Right renal cortex interstitium (tissue), 3 donors: ENCODE measurements at regions not wholly inside any gene's neighbourhood (a gene's known extent, or its start where the extent isn't known, plus 50 kb on each side); places are given as distances from the start of the nearest gene placed in this dataset.

Source experiments
- DNase-seq, 3 donors: peaks; one replicate each; pipeline ENCODE4 v3.0.0-alpha.2; 2013; ENCODE audit warnings: low read depth in 3 of 3, low spot score in 2 of 3

GRCh38 chr10:4733150-4733842 is 92.7 kb upstream of the AKR1E2 start:
- no peak for DNase-seq

GRCh38 chr10:4730998-4731397 is 95.0 kb upstream of the AKR1E2 start:
- no peak for DNase-seq

DNA sequence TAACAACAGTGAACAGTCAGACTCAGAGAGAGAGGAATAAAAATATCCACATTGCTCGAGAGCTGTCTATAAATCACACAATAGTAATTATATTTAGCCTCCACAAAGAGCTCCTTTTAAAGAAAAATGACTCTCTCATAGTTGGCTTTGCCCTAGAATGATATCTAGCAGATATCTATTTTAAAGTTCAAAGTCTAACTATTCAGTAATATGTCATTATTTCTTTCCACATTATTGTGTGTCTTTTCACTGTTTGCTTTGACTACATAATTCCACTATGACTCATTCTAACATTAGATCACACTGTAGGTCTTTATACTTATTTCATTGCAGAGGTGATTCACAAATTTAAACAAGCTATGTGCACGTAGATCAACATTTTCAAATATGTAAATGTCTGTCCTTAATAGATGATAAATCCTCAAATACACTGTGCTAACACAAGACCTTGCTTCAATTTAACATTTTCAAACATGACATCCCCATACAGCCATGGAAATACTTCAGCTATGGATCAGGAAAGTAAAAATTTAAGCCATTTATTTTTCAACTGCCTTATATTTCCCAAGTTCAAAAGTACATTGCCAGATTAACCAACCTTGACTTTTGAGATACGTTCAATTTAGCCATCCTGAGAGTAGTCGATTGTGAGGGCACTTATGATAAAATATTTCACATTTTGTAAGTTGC is 99.9 kb upstream of the AKR1E2 start:
- DNase-seq, result no peak

- no peak for DNase-seq
Measured at GRCh38 chr10:4723860-4724259, 102.1 kb upstream of the AKR1E2 start.

- DNase-seq, result no peak
Measured at GRCh38 chr10:4721999-4722753, 103.8 kb upstream of the AKR1E2 start.

DNA sequence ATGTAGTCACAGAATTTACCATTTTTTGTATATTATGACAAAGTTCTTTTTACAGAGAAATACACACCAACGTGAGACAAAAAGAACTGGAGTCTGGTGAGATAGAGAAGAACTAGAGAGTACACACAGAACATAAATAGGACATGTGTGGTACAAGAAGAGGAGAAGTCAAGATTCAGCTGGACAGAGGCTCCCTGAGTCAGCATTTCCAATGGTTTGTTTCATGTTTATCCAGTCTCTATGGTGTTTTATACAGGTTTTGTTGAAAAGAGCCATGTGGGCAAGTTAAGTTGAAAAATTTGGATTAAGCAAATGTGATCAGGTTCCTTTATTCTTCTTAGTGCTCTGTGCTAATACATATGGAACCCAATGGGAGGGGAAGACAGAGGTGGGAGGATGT is 105.5 kb upstream of the AKR1E2 start:
- no peak for DNase-seq

DNA sequence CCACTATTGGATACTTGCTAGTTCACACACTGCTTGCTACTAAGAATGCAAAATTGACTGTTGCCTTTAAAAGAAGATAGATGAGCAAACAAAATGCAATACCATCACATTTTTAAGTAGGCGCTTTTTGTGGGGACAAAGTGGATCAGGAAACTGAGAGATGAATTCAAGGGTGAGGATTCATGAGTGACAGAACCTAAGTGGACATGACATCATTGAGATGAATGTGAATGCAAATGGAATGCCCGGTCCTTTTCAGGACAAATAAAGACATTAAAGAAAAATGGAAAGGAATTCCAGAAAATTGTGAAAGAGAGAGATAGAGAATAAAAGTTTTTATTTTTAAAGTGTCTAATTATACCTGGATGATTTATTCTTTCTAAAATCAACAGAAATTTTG is 106.3 kb upstream of the AKR1E2 start:
- no peak for DNase-seq

DNA sequence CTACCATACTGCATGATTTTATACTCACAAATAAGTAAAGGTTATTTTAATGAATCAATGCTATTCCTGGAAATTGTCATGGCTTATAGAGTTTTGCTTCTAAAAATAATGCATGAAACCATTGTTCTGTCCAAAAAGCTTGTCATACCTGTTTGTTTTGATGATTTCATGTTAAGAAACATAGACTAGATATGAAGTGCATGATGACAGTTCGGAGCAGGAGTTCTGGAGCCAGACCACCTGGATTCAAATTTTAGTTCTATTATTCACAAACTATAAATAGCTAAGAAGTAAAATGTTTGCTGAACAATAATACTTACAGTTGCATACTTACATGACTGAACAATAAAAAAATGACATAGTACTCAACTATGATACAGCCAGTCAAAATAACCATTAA is 107.0 kb upstream of the AKR1E2 start:
- DNase-seq, result no peak

DNA sequence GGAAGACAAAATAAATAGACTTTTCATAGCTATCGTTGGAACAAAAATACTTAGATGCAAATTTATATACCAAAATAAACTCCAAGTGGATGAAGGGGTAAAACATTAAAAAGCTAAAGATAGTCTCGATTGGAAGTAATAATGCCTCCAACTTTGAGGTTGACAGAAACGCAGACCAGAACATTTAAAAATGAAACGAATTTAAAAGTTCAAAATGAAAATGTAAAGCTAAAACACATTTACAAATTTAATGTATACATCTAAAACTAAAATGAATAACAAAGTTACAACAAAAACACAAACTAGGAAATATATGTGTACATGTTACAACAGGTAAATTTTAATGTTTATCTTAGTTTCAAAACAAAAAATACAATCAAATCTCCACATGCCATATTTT is 107.5 kb upstream of the AKR1E2 start:
- DNase-seq, result no peak

GRCh38 chr10:4717670-4718069 is 108.3 kb upstream of the AKR1E2 start:
- no peak for DNase-seq

- no peak for DNase-seq
Measured at GRCh38 chr10:4710858-4711257, 115.1 kb upstream of the AKR1E2 start.

- no peak for DNase-seq
Measured at GRCh38 chr10:4708123-4708759, 117.8 kb upstream of the AKR1E2 start.

- DNase-seq, result no peak
Measured at GRCh38 chr10:4707221-4707620, 118.8 kb upstream of the AKR1E2 start.

DNA sequence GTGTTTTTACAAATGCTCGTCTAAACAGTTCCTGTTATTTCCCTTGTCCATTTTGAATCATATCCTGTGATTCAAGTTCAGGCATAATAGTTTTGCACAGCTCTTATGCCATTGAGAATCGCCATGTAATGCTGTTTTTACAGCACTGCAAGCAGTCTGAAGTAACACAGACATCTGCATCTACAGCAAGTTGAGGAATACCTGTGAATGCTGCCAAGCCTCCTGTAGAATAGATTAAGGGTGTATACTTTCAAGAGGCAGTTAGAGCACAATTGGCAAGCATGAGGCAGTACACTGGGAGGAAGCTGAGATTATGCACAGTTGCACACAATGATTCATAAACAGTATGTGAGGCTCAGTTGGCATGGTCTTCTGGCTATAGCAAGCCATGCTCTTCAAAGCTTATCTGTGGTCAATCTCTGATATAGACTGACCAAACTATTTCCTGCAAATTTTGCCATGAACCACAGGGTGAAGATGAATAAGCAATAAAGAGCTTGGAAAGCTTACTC is 121.9 kb upstream of the AKR1E2 start:
- no peak for DNase-seq

GRCh38 chr10:4701016-4701415 is 125.0 kb upstream of the AKR1E2 start:
- DNase-seq, result no peak

- DNase-seq, result no peak
Measured at GRCh38 chr10:4699950-4700730, 125.9 kb upstream of the AKR1E2 start.

- DNase-seq, result no peak
Measured at GRCh38 chr10:4698075-4698474, 127.9 kb upstream of the AKR1E2 start.

- no peak for DNase-seq
Measured at GRCh38 chr10:4696186-4696585, 129.8 kb upstream of the AKR1E2 start.

GRCh38 chr10:4693967-4694366 is 132.0 kb upstream of the AKR1E2 start:
- no peak for DNase-seq

DNA sequence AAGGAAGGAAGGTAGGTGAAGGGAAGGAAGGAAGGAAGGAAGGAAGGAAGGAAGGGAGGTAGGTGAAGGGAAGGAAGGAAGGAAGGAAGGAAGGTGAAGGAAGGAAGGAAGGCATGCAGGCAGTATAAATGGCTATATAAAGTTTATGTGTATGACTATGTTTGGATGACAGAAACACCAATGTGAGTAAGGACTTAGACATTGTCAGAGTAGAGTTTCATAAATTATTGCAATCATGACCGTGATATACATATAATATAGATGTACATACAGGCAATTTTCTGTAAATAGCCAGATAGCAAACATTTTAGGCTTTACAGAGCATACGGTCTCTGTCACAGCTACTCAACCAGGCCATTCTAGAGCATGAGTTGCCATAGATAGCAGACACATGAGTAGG is 133.8 kb upstream of the AKR1E2 start:
- DNase-seq, result no peak
